H9 (cell line): ENCODE measurements at regions not wholly inside any gene's neighbourhood (a gene's known extent, or its start where the extent isn't known, plus 50 kb on each side); places are given as distances from the start of the nearest gene placed in this dataset.

Experiments used
- DNase-seq: peaks from one replicate; pipeline ENCODE4 v3.0.0-alpha.2; 2017
- H2AFZ ChIP-seq: one replicate; pipeline ENCODE4 v1.6.1; 2013; ENCODE audit warnings: mild to moderate bottlenecking, low read length, control low read depth, moderate library complexity
- H2AK5ac ChIP-seq: 2 replicates; pipeline ENCODE4 v1.6.1; 2013; ENCODE audit warnings: low read length, control low read depth, mixed read lengths; ENCODE audit not compliant: insufficient read length
- H2BK120ac ChIP-seq: one replicate; pipeline ENCODE4 v1.6.1; 2013; ENCODE audit warnings: low read depth, mild to moderate bottlenecking, low read length, control low read depth, inconsistent platforms; ENCODE audit not compliant: poor library complexity, severe bottlenecking
- H2BK12ac ChIP-seq: 2 replicates; pipeline ENCODE4 v1.6.1; 2013; ENCODE audit warnings: low read length, control low read depth, mixed read lengths, low read depth; ENCODE audit not compliant: insufficient read length
- H2BK15ac ChIP-seq: 2 replicates; pipeline ENCODE4 v1.6.1; 2013; ENCODE audit warnings: low read depth, low read length, control low read depth
- H2BK20ac ChIP-seq: one replicate; pipeline ENCODE4 v1.6.1; 2013; ENCODE audit warnings: low read depth, mild to moderate bottlenecking, low read length, control low read depth, inconsistent platforms; ENCODE audit not compliant: poor library complexity, severe bottlenecking
- H2BK5ac ChIP-seq: 2 replicates; pipeline ENCODE4 v1.6.1; 2013; ENCODE audit warnings: low read length, control low read depth, mixed read lengths; ENCODE audit not compliant: insufficient read length
- H3K14ac ChIP-seq: 2 replicates; pipeline ENCODE4 v1.6.1; 2013; ENCODE audit warnings: low read length, control low read depth; ENCODE audit not compliant: insufficient read depth
- H3K18ac ChIP-seq: 2 replicates; pipeline ENCODE4 v1.6.1; 2013; ENCODE audit warnings: low read depth, mild to moderate bottlenecking, mixed read lengths, low read length, control low read depth; ENCODE audit not compliant: insufficient read length
- H3K23ac ChIP-seq: 2 replicates; pipeline ENCODE4 v1.6.1; 2013; ENCODE audit warnings: low read length, control low read depth, mixed read lengths, low read depth; ENCODE audit not compliant: insufficient read length
- H3K23me2 ChIP-seq: 2 replicates; pipeline ENCODE4 v1.6.1; 2013; ENCODE audit warnings: low read depth, mild to moderate bottlenecking, mixed read lengths, low read length, control low read depth; ENCODE audit not compliant: insufficient read length, poor library complexity, severe bottlenecking
- H3K27ac ChIP-seq: 2 replicates; pipeline ENCODE4 v1.5.1; 2013; ENCODE audit warnings: low read length, control low read depth, mixed read lengths, low read depth; ENCODE audit not compliant: insufficient read length
- H3K27me3 ChIP-seq: 2 replicates; pipeline ENCODE4 v1.6.1; 2013; ENCODE audit warnings: low read length, control low read depth, inconsistent platforms; ENCODE audit not compliant: insufficient read depth
- H3K4ac ChIP-seq: 2 replicates; pipeline ENCODE4 v1.6.1; 2013; ENCODE audit warnings: low read depth, mild to moderate bottlenecking, control low read depth, inconsistent platforms, low read length, moderate library complexity
- H3K4me1 ChIP-seq: 2 replicates; pipeline ENCODE4 v1.6.1; 2013; ENCODE audit warnings: low read length, control low read depth, inconsistent platforms; ENCODE audit not compliant: insufficient read depth
- H3K4me2 ChIP-seq: 2 replicates; pipeline ENCODE4 v1.6.1; 2013; ENCODE audit warnings: low read length, control low read depth, mixed read lengths; ENCODE audit not compliant: insufficient read length, insufficient read depth
- H3K56ac ChIP-seq: 2 replicates; pipeline ENCODE4 v1.6.1; 2013; ENCODE audit warnings: low read depth, mild to moderate bottlenecking, mixed read lengths, low read length, control low read depth; ENCODE audit not compliant: insufficient read length
- H3K79me1 ChIP-seq: 2 replicates; pipeline ENCODE4 v1.6.1; 2013; ENCODE audit warnings: low read depth, mild to moderate bottlenecking, moderate library complexity, low read length, control low read depth, inconsistent platforms; ENCODE audit not compliant: insufficient read depth, poor library complexity, severe bottlenecking
- H3K79me2 ChIP-seq: 2 replicates; pipeline ENCODE4 v1.6.1; 2013; ENCODE audit warnings: low read length, control low read depth, inconsistent platforms; ENCODE audit not compliant: insufficient read depth
- H3K9ac ChIP-seq: 2 replicates; pipeline ENCODE4 v1.6.1; 2013; ENCODE audit warnings: low read length, control low read depth, mixed read lengths; ENCODE audit not compliant: insufficient read length; ENCODE audit errors: extremely low read depth
- H3K9me3 ChIP-seq: one replicate; pipeline ENCODE4 v1.6.1; 2013; ENCODE audit warnings: low read depth, low read length, inconsistent platforms; ENCODE audit not compliant: control insufficient read depth
- H3T11ph ChIP-seq: one replicate; pipeline ENCODE4 v1.6.1; 2013; ENCODE audit warnings: mild to moderate bottlenecking, low read length, control low read depth, inconsistent platforms
- H4K20me1 ChIP-seq: one replicate; pipeline ENCODE4 v1.6.1; 2013; ENCODE audit not compliant: control insufficient read depth, insufficient read length, insufficient read depth
- H4K5ac ChIP-seq: 2 replicates; pipeline ENCODE4 v1.6.1; 2013; ENCODE audit warnings: low read depth, mild to moderate bottlenecking, mixed read lengths, low read length, control low read depth; ENCODE audit not compliant: insufficient read length
- H4K8ac ChIP-seq: replicated peaks from 2 replicates; pipeline ENCODE4 v1.6.1; 2013; ENCODE audit warnings: low read length, control low read depth, mixed read lengths, low read depth; ENCODE audit not compliant: insufficient read length
- H4K91ac ChIP-seq: 2 replicates; pipeline ENCODE4 v1.6.1; 2013; ENCODE audit warnings: low read depth, mild to moderate bottlenecking, moderate library complexity, mixed read lengths, low read length, control low read depth; ENCODE audit not compliant: insufficient read length
- H3K27ac Mint-ChIP-seq, 3 experiments: 2 replicates in 2 of 3; 3 replicates in 1 of 3; pipeline ENCODE4 v1.8.0; 2020 to 2021; ENCODE audit warnings: mixed read lengths in 3 of 3, mild to moderate bottlenecking in 1 of 3, moderate library complexity in 1 of 3
- H3K27me3 Mint-ChIP-seq: 2 replicates; pipeline ENCODE4 v1.8.0; 2021; ENCODE audit warnings: low read depth, mild to moderate bottlenecking, moderate library complexity, mixed read lengths
- H3K36me3 Mint-ChIP-seq, 3 experiments: 2 replicates in 2 of 3; 3 replicates in 1 of 3; pipeline ENCODE4 v1.8.0; 2020 to 2021; ENCODE audit warnings: low read depth in 3 of 3, mixed read lengths in 3 of 3; ENCODE audit not compliant: insufficient read depth in 1 of 3
- H3K4me1 Mint-ChIP-seq, 2 experiments: 2 replicates each; pipeline ENCODE4 v1.8.0; 2020; ENCODE audit warnings: mixed read lengths in 2 of 2
- H3K4me3 Mint-ChIP-seq, 2 experiments: 2 replicates in 1 of 2; 3 replicates in 1 of 2; pipeline ENCODE4 v1.8.0; 2020 to 2021; ENCODE audit warnings: mild to moderate bottlenecking in 2 of 2, mixed read lengths in 2 of 2, moderate library complexity in 1 of 2
- H3K9me3 Mint-ChIP-seq, 2 experiments: 2 replicates in 1 of 2; 3 replicates in 1 of 2; pipeline ENCODE4 v1.8.0; 2020; ENCODE audit warnings: mild to moderate bottlenecking in 2 of 2, mixed read lengths in 2 of 2, moderate library complexity in 1 of 2
- CTCF ChIP-seq: fragments of 200-600 bp; sonication (generic); conservative IDR thresholded peaks from 3 replicates; pipeline ENCODE4 v1.8.0; 2021; ENCODE audit warnings: antibody characterized with exemption, mild to moderate bottlenecking
- WGBS: extraction: QIAGEN DNeasy Blood & Tissue Kit; methylation state at CpG from one replicate; pipeline ENCODE4 v1.1.7; 2013; ENCODE audit warnings: missing lambda C conversion rate, low lambda C conversion rate, mixed read lengths; ENCODE audit not compliant: insufficient read length; ENCODE audit errors: extremely low coverage; 5-methylcytosine and 5-hydroxymethylcytosine counted together

- Histone ChIP-seq H3K4ac (no peak overlapping the region), H2BK12ac (no peak overlapping the region), H4K8ac (no peak overlapping the region), H4K20me1 (no peaks in the 10 kb centered on the region), H3K27ac (no peak overlapping the region), H4K91ac (no peak overlapping the region), H3K18ac (no peak overlapping the region), H3K4me1 (no peaks in the 10 kb centered on the region), H2BK5ac (no peak overlapping the region), H3K9ac (no peak overlapping the region), H2AFZ (no peak overlapping the region), H3K14ac (no peak overlapping the region), H3K9me3 (no peaks in the 10 kb centered on the region), H4K5ac (no peak overlapping the region), H3K23ac (no peak overlapping the region), H3T11ph (no peak overlapping the region), H2BK15ac (no peak overlapping the region), H2AK5ac (no peak overlapping the region), H3K56ac (no peak overlapping the region), H3K27me3 (no peaks in the 10 kb centered on the region), H3K79me2 (no peaks in the 10 kb centered on the region), H3K23me2 (no peaks in the 10 kb centered on the region), H2BK20ac (no peak overlapping the region), H2BK120ac (no peak overlapping the region), H3K79me1 (no peaks in the 10 kb centered on the region), H3K4me2 (no peak overlapping the region)
- no peak for DNase-seq
- no peaks in the 10 kb centered on the region for H3K27me3 Mint-ChIP-seq
- H3K4me3 Mint-ChIP-seq = no peak overlapping the region
- peaks cover 0 to 38% of the 10 kb centered on the region in 2 experiments; a peak in 2 of 5 replicates for H3K9me3 Mint-ChIP-seq
- no peak for TF ChIP-seq CTCF
- H3K36me3 Mint-ChIP-seq = no peaks in the 10 kb centered on the region
- no CpG with 5 or more reads among the region's 6 CpGs for WGBS
- H3K4me1 Mint-ChIP-seq = no peaks in the 10 kb centered on the region
- H3K27ac Mint-ChIP-seq = no peak overlapping the region
Observed at GRCh38 chrX:9122519-9123245, 88.8 kb upstream of the FAM9B start.
